ENCODE measurements at regions not wholly inside any gene's neighbourhood (a gene's known extent, or its start where the extent isn't known, plus 50 kb on each side); places are given as distances from the start of the nearest gene placed in this dataset.

DNA sequence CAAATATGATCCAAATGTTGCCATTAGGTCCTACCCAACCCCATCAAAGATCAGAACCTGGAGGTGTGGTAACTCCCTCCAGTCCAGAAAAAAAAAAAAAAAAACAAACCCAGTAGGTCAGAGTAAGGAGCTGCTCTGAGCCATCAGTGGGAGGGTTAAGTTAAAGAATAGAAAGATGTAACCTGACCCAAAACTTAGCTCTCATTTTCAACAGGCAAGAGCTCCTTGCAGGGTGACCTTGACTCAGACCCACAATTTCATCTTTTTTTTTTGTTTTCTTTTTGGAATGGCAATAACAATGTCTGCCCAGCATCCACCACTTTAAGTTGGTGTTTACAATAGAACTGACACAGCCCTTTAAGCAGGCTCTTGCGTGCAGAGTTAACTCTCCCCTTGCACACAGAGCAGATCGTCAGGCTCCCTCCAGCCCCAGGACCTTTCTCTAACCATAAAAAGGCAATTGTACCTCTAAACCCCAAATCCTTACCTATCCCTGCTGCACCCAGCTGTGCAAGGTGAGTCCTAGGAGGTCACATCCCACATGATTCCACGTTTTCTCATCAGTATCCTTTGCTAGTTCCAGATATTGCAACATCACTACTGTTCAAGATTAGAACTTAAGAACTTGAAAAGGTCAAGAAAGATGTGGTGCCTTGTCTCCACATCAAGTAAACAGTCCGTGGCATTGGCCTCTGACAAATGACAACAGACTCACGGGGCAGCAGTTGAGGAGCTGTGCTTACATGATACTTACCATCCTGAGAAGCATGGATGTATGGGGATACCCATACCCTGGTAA is 178.6 kb upstream of the EEA1 start:
- Histone ChIP-seq H3K4me3 (no peak overlapping the region), H3K36me3 (no peaks in the 10 kb centered on the region), H3K9me3 (no peaks in the 10 kb centered on the region), H3K27ac (no peak overlapping the region), H3K27me3 (no peaks in the 10 kb centered on the region), H3K9ac (ENCODE audit: low read depth in 2 of 2, low read length in 2 of 2) (no peak overlapping the region), H3K4me1 (no peaks in the 10 kb centered on the region)
- TF ChIP-seq, protein P1, sequence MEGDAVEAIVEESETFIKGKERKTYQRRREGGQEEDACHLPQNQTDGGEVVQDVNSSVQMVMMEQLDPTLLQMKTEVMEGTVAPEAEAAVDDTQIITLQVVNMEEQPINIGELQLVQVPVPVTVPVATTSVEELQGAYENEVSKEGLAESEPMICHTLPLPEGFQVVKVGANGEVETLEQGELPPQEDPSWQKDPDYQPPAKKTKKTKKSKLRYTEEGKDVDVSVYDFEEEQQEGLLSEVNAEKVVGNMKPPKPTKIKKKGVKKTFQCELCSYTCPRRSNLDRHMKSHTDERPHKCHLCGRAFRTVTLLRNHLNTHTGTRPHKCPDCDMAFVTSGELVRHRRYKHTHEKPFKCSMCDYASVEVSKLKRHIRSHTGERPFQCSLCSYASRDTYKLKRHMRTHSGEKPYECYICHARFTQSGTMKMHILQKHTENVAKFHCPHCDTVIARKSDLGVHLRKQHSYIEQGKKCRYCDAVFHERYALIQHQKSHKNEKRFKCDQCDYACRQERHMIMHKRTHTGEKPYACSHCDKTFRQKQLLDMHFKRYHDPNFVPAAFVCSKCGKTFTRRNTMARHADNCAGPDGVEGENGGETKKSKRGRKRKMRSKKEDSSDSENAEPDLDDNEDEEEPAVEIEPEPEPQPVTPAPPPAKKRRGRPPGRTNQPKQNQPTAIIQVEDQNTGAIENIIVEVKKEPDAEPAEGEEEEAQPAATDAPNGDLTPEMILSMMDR (IDR thresholded peaks at IDR 0.05), result no peak
- intact Hi-C loops (cut with DNase I), result no loop called here
- no peak for DNase-seq

DNA sequence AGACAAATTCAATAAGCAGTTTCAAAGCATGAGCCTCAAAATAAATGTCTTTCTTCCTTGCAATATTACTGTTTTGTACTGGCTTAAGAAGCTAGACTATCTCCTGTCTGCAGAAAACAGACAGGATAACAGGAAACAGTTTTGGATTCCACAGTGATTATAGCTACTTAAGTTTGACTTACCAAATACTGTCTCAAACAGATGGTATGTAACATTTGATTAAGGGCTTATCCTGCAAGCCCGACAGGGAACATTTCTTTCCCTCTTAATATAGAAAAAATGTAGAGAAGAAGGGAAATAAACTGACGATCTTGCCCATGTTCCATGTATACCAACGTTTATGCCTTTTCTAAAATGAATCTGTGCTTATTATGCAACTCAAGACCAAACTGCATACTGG is 179.9 kb upstream of the EEA1 start:
- TF ChIP-seq, protein P1 (IDR thresholded peaks at IDR 0.05), result no peak
- no peak for DNase-seq
- Histone ChIP-seq H3K9ac (ENCODE audit: low read depth in 2 of 2, low read length in 2 of 2) (no peak overlapping the region), H3K4me3 (no peak overlapping the region), H3K4me1 (no peaks in the 10 kb centered on the region), H3K27me3 (no peaks in the 10 kb centered on the region), H3K36me3 (no peaks in the 10 kb centered on the region), H3K9me3 (no peaks in the 10 kb centered on the region), H3K27ac (no peak overlapping the region)
- intact Hi-C loops (cut with DNase I), result no loop called here

DNA sequence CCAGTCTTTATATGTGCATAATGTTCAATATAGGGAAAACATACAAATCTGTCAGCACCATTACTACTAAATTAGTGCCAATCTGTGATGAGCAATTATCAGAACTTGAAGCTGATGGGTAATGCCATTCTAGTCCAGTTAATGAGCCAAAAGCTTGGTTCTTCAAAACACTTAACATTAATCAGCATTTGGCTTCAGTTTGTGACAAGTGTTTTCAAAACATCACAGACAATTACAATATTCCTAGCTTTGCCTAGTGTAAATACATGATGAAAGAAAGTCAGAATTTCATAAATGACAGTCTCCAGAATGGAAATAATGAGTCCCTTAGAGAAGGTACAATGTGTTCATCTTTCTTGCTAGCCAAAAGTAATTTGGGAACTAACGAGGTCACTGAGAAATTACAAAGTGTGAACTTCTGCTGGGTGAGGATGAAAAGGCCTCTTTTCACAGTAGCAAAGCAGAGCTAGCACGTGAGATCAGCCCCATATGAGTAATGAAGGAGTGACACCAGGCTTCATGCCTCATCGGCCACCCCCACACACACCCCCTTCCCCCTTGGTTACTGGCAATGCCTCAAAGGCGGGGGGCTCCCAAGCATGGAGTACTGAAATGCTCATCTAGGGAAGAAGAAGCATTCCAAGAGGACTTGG is 180.6 kb upstream of the EEA1 start:
- Histone ChIP-seq H3K4me1 (no peaks in the 10 kb centered on the region), H3K9me3 (no peaks in the 10 kb centered on the region), H3K27me3 (no peaks in the 10 kb centered on the region), H3K4me3 (no peak overlapping the region), H3K9ac (ENCODE audit: low read depth in 2 of 2, low read length in 2 of 2) (no peak overlapping the region), H3K27ac (no peak overlapping the region), H3K36me3 (no peaks in the 10 kb centered on the region)
- TF ChIP-seq, protein P1 (IDR thresholded peaks at IDR 0.05), result no peak
- intact Hi-C loops (cut with DNase I), result no loop called here
- no peak for DNase-seq

DNA sequence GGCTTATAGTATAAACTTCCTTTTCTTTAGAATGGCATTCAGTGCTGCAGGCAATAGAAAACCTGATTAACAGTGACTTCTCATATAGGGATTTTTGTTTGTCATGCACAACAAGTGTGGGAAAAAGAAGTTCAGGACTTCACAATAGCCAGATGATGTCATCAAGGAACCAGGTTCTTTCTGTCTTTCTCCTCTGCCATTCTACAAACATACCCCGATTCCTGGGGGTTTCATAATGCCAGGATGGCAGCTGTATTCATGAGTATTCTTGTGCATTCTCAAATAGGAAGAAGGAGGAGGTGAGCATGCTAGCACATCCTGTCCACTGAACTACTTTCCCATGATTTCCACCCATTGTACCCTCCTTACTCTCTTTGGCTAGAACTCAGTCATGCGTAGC is 182.7 kb upstream of the EEA1 start:
- Histone ChIP-seq H3K27me3 (no peaks in the 10 kb centered on the region), H3K9me3 (no peaks in the 10 kb centered on the region), H3K9ac (ENCODE audit: low read depth in 2 of 2, low read length in 2 of 2) (no peak overlapping the region), H3K27ac (no peak overlapping the region), H3K4me3 (no peak overlapping the region), H3K4me1 (peaks cover 5% of the 10 kb centered on the region), H3K36me3 (no peaks in the 10 kb centered on the region)
- intact Hi-C loops (cut with DNase I), result no loop called here
- TF ChIP-seq, protein P1 (IDR thresholded peaks at IDR 0.05), result no peak
- no peak for DNase-seq

DNA sequence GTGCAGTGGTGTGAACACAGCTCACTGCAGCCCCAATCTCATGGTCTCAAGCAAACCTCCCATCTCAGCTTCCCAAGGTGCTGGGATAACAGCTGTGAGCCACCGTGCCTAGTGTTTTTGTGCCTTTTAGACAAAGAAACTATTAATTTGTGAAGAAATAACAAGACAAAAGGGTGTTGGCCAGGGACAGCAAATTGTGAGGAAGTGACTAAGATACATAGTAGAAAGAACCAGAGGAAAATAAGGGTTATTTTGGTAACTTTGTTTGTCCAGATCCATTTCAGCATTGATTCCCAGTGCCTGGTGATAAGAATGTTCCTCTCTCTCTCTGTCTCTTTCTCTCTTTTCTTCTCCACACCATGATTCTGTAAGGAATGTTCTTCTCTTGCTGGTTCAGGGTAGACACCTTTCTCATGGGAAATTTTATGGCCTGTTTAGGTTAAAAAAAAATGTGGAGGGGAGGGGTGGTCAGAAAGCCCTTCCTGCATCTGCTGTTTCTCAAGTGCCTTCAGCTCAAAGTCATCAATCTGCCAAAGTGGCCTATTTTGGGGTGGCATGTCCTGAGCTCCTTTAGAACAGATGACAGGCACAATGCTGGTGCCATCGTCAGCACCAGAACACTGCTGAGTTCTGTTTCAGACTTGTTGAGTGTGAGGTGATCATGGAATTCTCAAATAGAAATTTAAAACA is 184.4 kb upstream of the EEA1 start:
- H3K4me1 ChIP-seq, result peaks cover 5% of the 10 kb centered on the region
- TF ChIP-seq, protein P1 (IDR thresholded peaks at IDR 0.05), result no peak
- H3K27ac ChIP-seq, result no peak overlapping the region
- intact Hi-C loops (cut with DNase I), result no loop called here
- H3K9me3 ChIP-seq, result no peaks in the 10 kb centered on the region
- no peaks in the 10 kb centered on the region for H3K36me3 ChIP-seq
- no peak overlapping the region for H3K9ac ChIP-seq (ENCODE audit: low read depth in 2 of 2, low read length in 2 of 2)
- DNase-seq, result no peak
- H3K27me3 ChIP-seq, result no peaks in the 10 kb centered on the region
- no peak overlapping the region for H3K4me3 ChIP-seq
